Spinal cord (tissue), 9 donors: ENCODE measurements at regions not wholly inside any gene's neighbourhood (a gene's known extent, or its start where the extent isn't known, plus 50 kb on each side); places are given as distances from the start of the nearest gene placed in this dataset.

Experiments used
- DNase-seq, 6 donors: peaks; one replicate each; pipeline versions ENCODE4 v3.0.0 to v3.0.0-alpha.2; 2013 to 2015; ENCODE audit warnings: low spot score in 6 of 6, low read depth in 4 of 6
- H3K27ac ChIP-seq: one replicate; pipeline ENCODE4 v1.5.1; 2013; ENCODE audit warnings: low read depth, low read length, control low read depth
- H3K27me3 ChIP-seq: one replicate; pipeline ENCODE4 v1.6.1; 2013; ENCODE audit warnings: low read length; ENCODE audit not compliant: control insufficient read depth, insufficient read depth
- H3K36me3 ChIP-seq: one replicate; pipeline ENCODE4 v1.6.1; 2013; ENCODE audit warnings: low read length; ENCODE audit not compliant: control insufficient read depth, insufficient read depth
- H3K4me1 ChIP-seq: one replicate; pipeline ENCODE4 v1.6.1; 2013; ENCODE audit warnings: low read length; ENCODE audit not compliant: control insufficient read depth, insufficient read depth
- H3K4me3 ChIP-seq: one replicate; pipeline ENCODE4 v1.5.1; 2013; ENCODE audit warnings: low read depth, low read length, control low read depth
- H3K9me3 ChIP-seq: one replicate; pipeline ENCODE4 v1.6.1; 2013; ENCODE audit warnings: low read length; ENCODE audit not compliant: control insufficient read depth, insufficient read depth
- WGBS: methylation state at CpG from one replicate; pipeline ENCODE4 v1.1.5; 2013; ENCODE audit warnings: missing lambda C conversion rate; ENCODE audit not compliant: insufficient coverage; 5-methylcytosine and 5-hydroxymethylcytosine counted together
- donor health status: healthy.

- peaks cover under 1% of the 10 kb centered on the region for H3K4me1 ChIP-seq
- peak in 2 of 6 donors; percentile 79 to 91 for DNase-seq
- no peaks in the 10 kb centered on the region for H3K36me3 ChIP-seq
- WGBS, result 44% methylated on average over 5 of the region's 7 CpGs
- H3K4me3 ChIP-seq, result no peak overlapping the region
- H3K27ac ChIP-seq, result no peak overlapping the region
- no peaks in the 10 kb centered on the region for H3K27me3 ChIP-seq
- H3K9me3 ChIP-seq, result no peaks in the 10 kb centered on the region
Observed at GRCh38 chr11:19501631-19502030, 211.0 kb upstream of the NAV2 start.

GRCh38 chr11:19499999-19500398 lies 212.6 kb upstream of the NAV2 start:
- Histone ChIP-seq H3K4me3 (no peak overlapping the region), H3K4me1 (no peaks in the 10 kb centered on the region), H3K27ac (no peak overlapping the region), H3K9me3 (peaks cover 2% of the 10 kb centered on the region), H3K36me3 (no peaks in the 10 kb centered on the region), H3K27me3 (no peaks in the 10 kb centered on the region)
- DNase-seq, result no peak
- WGBS, result 50% methylated on average over 1 of the region's 3 CpGs

GRCh38 chr11:19499026-19499669 lies 213.5 kb upstream of the NAV2 start:
- Histone ChIP-seq H3K4me3 (no peak overlapping the region), H3K27me3 (no peaks in the 10 kb centered on the region), H3K4me1 (no peaks in the 10 kb centered on the region), H3K36me3 (no peaks in the 10 kb centered on the region), H3K27ac (no peak overlapping the region), H3K9me3 (peaks cover 2% of the 10 kb centered on the region)
- WGBS, result 22% methylated on average over 1 of the region's 4 CpGs
- DNase-seq, result no peak

- H3K9me3 ChIP-seq, result peaks cover 2% of the 10 kb centered on the region
- no peak for DNase-seq
- no peaks in the 10 kb centered on the region for H3K4me1 ChIP-seq
- no peak overlapping the region for H3K4me3 ChIP-seq
- no peak overlapping the region for H3K27ac ChIP-seq
- no peaks in the 10 kb centered on the region for H3K36me3 ChIP-seq
- 88% methylated on average over 1 of the region's 4 CpGs for WGBS
- H3K27me3 ChIP-seq, result no peaks in the 10 kb centered on the region
Observed at GRCh38 chr11:19493446-19494213, 219.0 kb upstream of the NAV2 start.

DNA sequence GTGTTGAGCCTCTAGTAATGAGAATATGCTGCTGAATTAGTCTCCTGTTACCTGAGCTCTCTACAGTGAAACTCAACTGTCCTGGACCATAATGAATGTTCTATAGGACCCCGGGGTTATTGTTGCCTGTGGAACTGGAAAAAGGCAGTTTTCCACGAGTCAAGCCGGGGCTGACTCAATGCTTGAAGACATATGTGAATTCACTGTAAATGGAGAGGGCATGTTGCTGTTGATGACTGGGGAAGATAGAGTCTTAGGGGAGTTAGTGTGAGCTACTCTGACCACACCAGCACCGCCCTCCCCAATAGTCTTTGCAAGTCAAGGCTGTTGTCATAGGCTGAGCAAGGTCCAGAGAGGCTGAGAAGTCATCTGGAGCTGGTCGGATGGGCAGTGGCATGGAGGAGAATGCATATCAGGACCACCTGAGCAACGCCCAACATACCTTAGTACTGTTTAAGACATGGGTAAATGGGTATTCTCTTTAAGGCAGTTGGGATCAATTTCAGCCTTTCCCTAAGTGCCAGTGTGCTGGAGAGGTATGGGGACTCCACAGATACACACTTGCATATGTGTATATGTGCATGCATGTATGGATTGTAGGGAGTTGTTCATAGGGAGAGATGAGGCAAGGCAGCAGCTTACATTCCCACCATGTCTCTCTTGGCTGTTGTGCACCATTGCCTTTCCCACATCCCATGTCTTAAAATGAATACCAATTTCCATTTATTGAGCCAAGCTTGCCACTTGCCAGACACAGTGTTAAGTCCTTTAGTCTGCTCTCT lies 230.1 kb upstream of the NAV2 start:
- Histone ChIP-seq H3K27ac (no peak overlapping the region), H3K27me3 (no peaks in the 10 kb centered on the region), H3K36me3 (no peaks in the 10 kb centered on the region), H3K4me3 (no peak overlapping the region), H3K4me1 (peaks cover 4% of the 10 kb centered on the region), H3K9me3 (no peaks in the 10 kb centered on the region)
- DNase-seq, result no peak
- 83% methylated on average over 4 of the region's 6 CpGs for WGBS

- no peak overlapping the region for H3K4me3 ChIP-seq
- WGBS, result 100% methylated on average over 1 of the region's 2 CpGs
- H3K9me3 ChIP-seq, result no peaks in the 10 kb centered on the region
- peaks cover 10% of the 10 kb centered on the region for H3K4me1 ChIP-seq
- no peak for DNase-seq
- H3K36me3 ChIP-seq, result no peaks in the 10 kb centered on the region
- peaks cover 2% of the 10 kb centered on the region for H3K27me3 ChIP-seq
- no peak overlapping the region for H3K27ac ChIP-seq
Observed at GRCh38 chr11:19480540-19480939, 232.1 kb upstream of the NAV2 start.

GRCh38 chr11:19478891-19479290 lies 233.7 kb upstream of the NAV2 start:
- no peak overlapping the region for H3K4me3 ChIP-seq
- no peaks in the 10 kb centered on the region for H3K9me3 ChIP-seq
- H3K27ac ChIP-seq, result no peak overlapping the region
- peak in 1 of 6 donors; percentile 27 for DNase-seq
- WGBS, result 40% methylated on average over 4 of the region's 7 CpGs
- H3K36me3 ChIP-seq, result no peaks in the 10 kb centered on the region
- H3K27me3 ChIP-seq, result peaks cover 2% of the 10 kb centered on the region
- H3K4me1 ChIP-seq, result peaks cover 24% of the 10 kb centered on the region

GRCh38 chr11:19474954-19475721 lies 234.4 kb upstream of the E2F8 start:
- no peaks in the 10 kb centered on the region for H3K36me3 ChIP-seq
- H3K27me3 ChIP-seq, result peaks cover 2% of the 10 kb centered on the region
- peaks cover 28% of the 10 kb centered on the region for H3K4me1 ChIP-seq
- WGBS, result 34% methylated on average over 7 of the region's 7 CpGs
- H3K9me3 ChIP-seq, result no peaks in the 10 kb centered on the region
- no peak overlapping the region for H3K4me3 ChIP-seq
- peak overlapping the region; percentile 53 for H3K27ac ChIP-seq
- peak in 3 of 6 donors; percentile 24 to 84 (median 83) for DNase-seq

DNA sequence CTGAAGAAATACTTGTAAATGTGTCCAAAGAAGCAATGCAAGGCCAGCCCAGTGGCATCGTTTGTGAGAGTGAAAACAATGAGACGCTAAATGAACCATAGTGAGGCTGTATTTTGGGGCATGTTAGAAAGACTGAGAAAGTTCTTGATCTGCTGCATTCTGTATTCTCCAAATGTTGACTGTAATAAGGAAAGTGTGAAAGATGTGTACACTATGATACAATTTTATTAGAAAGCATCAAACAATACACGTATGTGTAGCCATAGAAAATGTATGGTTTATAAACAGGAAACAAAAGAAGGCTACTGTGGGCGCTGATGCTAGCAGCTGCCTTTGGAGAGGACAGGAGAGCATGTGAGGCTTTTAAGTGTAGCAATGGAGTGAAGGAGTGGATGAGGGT lies 233.5 kb upstream of the E2F8 start:
- WGBS, result 39% methylated on average over 3 of the region's 4 CpGs
- H3K4me1 ChIP-seq, result peaks cover 28% of the 10 kb centered on the region
- peak in 1 of 6 donors; percentile 36 for DNase-seq
- H3K27ac ChIP-seq, result no peak overlapping the region
- H3K27me3 ChIP-seq, result peaks cover 2% of the 10 kb centered on the region
- H3K9me3 ChIP-seq, result no peaks in the 10 kb centered on the region
- H3K4me3 ChIP-seq, result no peak overlapping the region
- no peaks in the 10 kb centered on the region for H3K36me3 ChIP-seq
